HUES48 (cell line): ENCODE measurements at regions not wholly inside any gene's neighbourhood (a gene's known extent, or its start where the extent isn't known, plus 50 kb on each side); places are given as distances from the start of the nearest gene placed in this dataset.

Source experiments
- H3K27ac ChIP-seq: one replicate; pipeline ENCODE4 v1.7.0; 2013; ENCODE audit warnings: low read depth, low read length, inconsistent platforms
- H3K27me3 ChIP-seq: 2 replicates; pipeline ENCODE4 v1.6.1; 2013; ENCODE audit warnings: mild to moderate bottlenecking, low read length; ENCODE audit not compliant: control insufficient read depth, insufficient read depth
- H3K36me3 ChIP-seq: 2 replicates; pipeline ENCODE4 v1.6.1; 2013; ENCODE audit warnings: low read length; ENCODE audit not compliant: control insufficient read depth, insufficient read depth
- H3K4me1 ChIP-seq: 2 replicates; pipeline ENCODE4 v1.6.1; 2013; ENCODE audit warnings: mild to moderate bottlenecking, low read length; ENCODE audit not compliant: control insufficient read depth, insufficient read depth
- H3K4me3 ChIP-seq: 2 replicates; pipeline ENCODE4 v1.5.1; 2013; ENCODE audit warnings: mild to moderate bottlenecking, low read depth, low read length
- H3K9ac ChIP-seq: 2 replicates; pipeline ENCODE4 v1.6.1; 2013; ENCODE audit warnings: mild to moderate bottlenecking, low read depth, low read length, moderate library complexity
- H3K9me3 ChIP-seq: 2 replicates; pipeline ENCODE4 v1.6.1; 2013; ENCODE audit warnings: low read length; ENCODE audit not compliant: control insufficient read depth, insufficient read depth

- H3K4me3 ChIP-seq, result no peak overlapping the region
- no peaks in the 10 kb centered on the region for H3K36me3 ChIP-seq
- H3K27ac ChIP-seq, result no peak overlapping the region
- no peak overlapping the region for H3K9ac ChIP-seq
- H3K27me3 ChIP-seq, result peaks cover 29% of the 10 kb centered on the region
- H3K9me3 ChIP-seq, result no peaks in the 10 kb centered on the region
- H3K4me1 ChIP-seq, result no peaks in the 10 kb centered on the region
Measured at GRCh38 chr2:120558847-120559246, 176.8 kb upstream of the GLI2 start.

GRCh38 chr2:120559401-120559800, 176.3 kb upstream of the GLI2 start:
- Histone ChIP-seq H3K27ac (no peak overlapping the region), H3K9ac (no peak overlapping the region), H3K4me3 (no peak overlapping the region), H3K4me1 (peaks cover 4% of the 10 kb centered on the region; the same call in 1 of the 2 replicates), H3K9me3 (no peaks in the 10 kb centered on the region), H3K27me3 (peaks cover 23% of the 10 kb centered on the region), H3K36me3 (no peaks in the 10 kb centered on the region)

- peaks cover 18% of the 10 kb centered on the region for H3K27me3 ChIP-seq
- H3K9me3 ChIP-seq, result no peaks in the 10 kb centered on the region
- H3K4me1 ChIP-seq, result peaks cover 8% of the 10 kb centered on the region
- H3K36me3 ChIP-seq, result no peaks in the 10 kb centered on the region
- H3K27ac ChIP-seq, result no peak overlapping the region
- H3K4me3 ChIP-seq, result no peak overlapping the region
- H3K9ac ChIP-seq, result no peak overlapping the region
Measured at GRCh38 chr2:120560330-120560729, 175.3 kb upstream of the GLI2 start.

DNA sequence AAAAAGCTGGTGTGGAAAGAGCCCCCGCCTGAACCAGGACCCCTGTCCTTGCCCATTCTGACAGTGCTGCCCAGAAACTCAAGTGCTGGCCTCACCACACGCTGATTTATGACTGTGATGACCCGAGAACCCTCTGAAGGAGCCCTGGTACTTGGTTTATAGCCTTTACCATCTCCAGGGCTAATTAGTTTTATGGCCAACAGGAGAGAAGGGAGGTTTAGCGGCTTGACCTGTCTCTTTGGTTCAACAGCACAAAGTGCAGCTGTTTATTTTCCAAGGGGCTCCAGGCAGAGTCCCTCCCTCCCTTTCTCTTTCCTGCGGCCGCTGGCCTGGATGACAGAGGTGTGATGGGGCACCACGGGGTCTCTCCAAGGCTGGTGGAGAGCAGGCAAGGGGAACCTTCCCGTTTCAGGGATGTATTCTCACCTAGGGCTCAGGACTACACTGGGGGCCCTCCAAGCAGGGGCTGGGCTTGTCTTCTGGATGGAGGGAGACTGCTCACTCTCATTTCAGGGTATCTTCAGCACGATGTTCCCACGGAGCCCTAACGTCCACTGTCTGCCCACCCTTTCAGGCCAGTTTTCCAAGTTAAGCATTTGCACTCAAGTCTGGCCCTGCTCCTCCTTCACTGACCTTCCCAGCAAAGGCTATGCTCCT, 174.2 kb upstream of the GLI2 start:
- no peak overlapping the region for H3K9ac ChIP-seq
- no peaks in the 10 kb centered on the region for H3K36me3 ChIP-seq
- peaks cover 8% of the 10 kb centered on the region for H3K4me1 ChIP-seq
- no peak overlapping the region for H3K27ac ChIP-seq
- H3K9me3 ChIP-seq, result no peaks in the 10 kb centered on the region
- no peak overlapping the region for H3K4me3 ChIP-seq
- peaks cover 18% of the 10 kb centered on the region for H3K27me3 ChIP-seq

GRCh38 chr2:120562218-120563005, 173.3 kb upstream of the GLI2 start:
- peaks cover 14% of the 10 kb centered on the region for H3K27me3 ChIP-seq
- H3K36me3 ChIP-seq, result no peaks in the 10 kb centered on the region
- H3K4me1 ChIP-seq, result peaks cover 8% of the 10 kb centered on the region
- no peak overlapping the region for H3K4me3 ChIP-seq
- H3K9me3 ChIP-seq, result no peaks in the 10 kb centered on the region
- no peak overlapping the region for H3K27ac ChIP-seq
- H3K9ac ChIP-seq, result no peak overlapping the region

DNA sequence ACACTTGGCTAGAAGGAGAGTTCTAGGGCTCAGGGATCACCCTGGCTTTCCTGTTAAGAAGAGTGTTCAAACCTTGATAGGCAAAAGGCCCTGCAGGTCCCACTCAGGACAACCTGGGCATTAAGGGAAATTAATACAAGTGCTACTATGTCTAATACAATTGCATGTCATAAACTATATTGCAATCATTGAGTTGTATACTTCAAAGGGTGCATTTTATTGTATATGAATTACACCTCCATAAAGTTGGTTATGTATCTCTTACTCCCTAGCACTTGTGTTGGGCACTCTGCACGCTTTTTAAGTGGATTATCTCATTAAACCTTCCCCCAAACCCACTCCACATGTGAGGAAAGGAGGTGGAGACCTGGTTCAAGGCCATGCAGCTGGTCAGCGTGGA, 172.1 kb upstream of the GLI2 start:
- Histone ChIP-seq H3K27ac (no peak overlapping the region), H3K4me3 (no peak overlapping the region), H3K36me3 (no peaks in the 10 kb centered on the region), H3K27me3 (peaks cover 14% of the 10 kb centered on the region), H3K4me1 (peaks cover 8% of the 10 kb centered on the region), H3K9ac (no peak overlapping the region), H3K9me3 (no peaks in the 10 kb centered on the region)

- Histone ChIP-seq H3K4me3 (no peak overlapping the region), H3K27me3 (peaks cover 18% of the 10 kb centered on the region), H3K27ac (no peak overlapping the region), H3K4me1 (peaks cover 8% of the 10 kb centered on the region), H3K36me3 (no peaks in the 10 kb centered on the region), H3K9ac (no peak overlapping the region), H3K9me3 (no peaks in the 10 kb centered on the region)
Measured at GRCh38 chr2:120564213-120565094, 171.2 kb upstream of the GLI2 start.

GRCh38 chr2:120565095-120565460, 170.6 kb upstream of the GLI2 start:
- Histone ChIP-seq H3K9me3 (no peaks in the 10 kb centered on the region), H3K4me1 (peaks cover 8% of the 10 kb centered on the region), H3K4me3 (no peak overlapping the region), H3K9ac (no peak overlapping the region), H3K27me3 (peaks cover 17% of the 10 kb centered on the region), H3K27ac (no peak overlapping the region), H3K36me3 (no peaks in the 10 kb centered on the region)

GRCh38 chr2:120565929-120566328, 169.7 kb upstream of the GLI2 start:
- Histone ChIP-seq H3K9ac (no peak overlapping the region), H3K9me3 (no peaks in the 10 kb centered on the region), H3K27ac (no peak overlapping the region), H3K36me3 (no peaks in the 10 kb centered on the region), H3K27me3 (peaks cover 14% of the 10 kb centered on the region), H3K4me1 (peaks cover 8% of the 10 kb centered on the region), H3K4me3 (no peak overlapping the region)

DNA sequence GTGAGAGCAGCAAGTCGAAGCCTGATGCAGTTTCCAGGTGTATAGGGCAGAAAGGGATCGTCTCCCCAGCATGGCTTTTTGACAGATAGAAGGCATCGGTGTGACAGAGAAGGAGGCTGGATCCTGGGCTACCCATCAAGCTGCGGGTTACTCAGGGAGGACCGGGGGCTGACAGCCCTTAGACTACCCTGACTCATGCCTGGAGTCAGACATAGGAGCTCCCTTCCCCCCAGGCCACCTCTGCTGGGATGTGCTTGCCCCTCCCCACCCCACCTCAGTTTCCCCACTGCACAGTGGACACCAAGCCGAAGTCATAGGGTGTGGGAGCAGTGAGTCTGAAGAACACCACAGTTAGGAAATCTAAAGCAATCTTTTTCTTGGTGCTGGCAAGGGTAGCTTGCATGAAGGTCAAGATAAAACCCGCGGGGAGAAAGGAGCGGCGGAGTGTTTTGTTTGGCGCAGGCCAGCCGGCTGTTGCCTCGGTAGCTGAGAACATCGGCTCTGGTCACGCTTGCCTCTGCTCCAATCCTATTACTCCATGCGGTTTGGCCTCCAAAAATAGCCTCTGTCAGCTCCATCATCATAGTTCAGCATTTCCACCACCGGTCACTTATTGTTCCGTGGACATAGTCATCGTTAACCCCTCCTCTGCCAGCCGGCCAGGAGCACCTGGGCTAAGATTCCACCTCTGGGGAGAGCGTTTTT, 169.2 kb upstream of the GLI2 start:
- Histone ChIP-seq H3K9ac (no peak overlapping the region), H3K4me1 (peaks cover 8% of the 10 kb centered on the region), H3K27me3 (peaks cover 16% of the 10 kb centered on the region), H3K36me3 (no peaks in the 10 kb centered on the region), H3K4me3 (no peak overlapping the region), H3K27ac (no peak overlapping the region), H3K9me3 (no peaks in the 10 kb centered on the region)
